Choroid plexus epithelial cell (primary cell): ENCODE measurements at regions not wholly inside any gene's neighbourhood (a gene's known extent, or its start where the extent isn't known, plus 50 kb on each side); places are given as distances from the start of the nearest gene placed in this dataset.

Experiments used
- DNase-seq: peaks from one replicate; pipeline ENCODE4 v3.0.0-alpha.2; 2010; ENCODE audit warnings: low read depth
- H3K4me3 ChIP-seq: 2 replicates; pipeline ENCODE4 v1.5.1; 2011; ENCODE audit warnings: low read depth, mild to moderate bottlenecking, control low read depth, low read length, moderate library complexity
- CTCF ChIP-seq: conservative IDR thresholded peaks from 2 replicates; pipeline ENCODE4 v1.5.1; 2011; ENCODE audit warnings: low read depth, mild to moderate bottlenecking, control low read depth, inconsistent platforms, low read length, moderate library complexity

GRCh38 chr15:69980341-69981059 is 117.2 kb downstream of the TLE3 start:
- no peak for DNase-seq
- H3K4me3 ChIP-seq, result no peak overlapping the region
- no peak for TF ChIP-seq CTCF

GRCh38 chr15:69982037-69982436 is 115.7 kb downstream of the TLE3 start:
- TF ChIP-seq CTCF, result no peak
- H3K4me3 ChIP-seq, result no peak overlapping the region

GRCh38 chr15:69983696-69984265 is 113.9 kb downstream of the TLE3 start:
- no peak for TF ChIP-seq CTCF
- H3K4me3 ChIP-seq, result no peak overlapping the region
- DNase-seq, result no peak

More at GRCh38 chr15:69982037-69982436, 115.7 kb downstream of the TLE3 start:
- DNase-seq, result no peak

GRCh38 chr15:69987492-69988489 is 109.9 kb downstream of the TLE3 start:
- no peak for DNase-seq
- no peak for TF ChIP-seq CTCF
- no peak overlapping the region for H3K4me3 ChIP-seq

- TF ChIP-seq CTCF, result no peak
- H3K4me3 ChIP-seq, result no peak overlapping the region
- DNase-seq, result no peak
Measured at GRCh38 chr15:69988541-69989225, 109.0 kb downstream of the TLE3 start.

- no peak for DNase-seq
- no peak overlapping the region for H3K4me3 ChIP-seq
- TF ChIP-seq CTCF, result no peak
Measured at GRCh38 chr15:69990566-69991421, 106.9 kb downstream of the TLE3 start.
